ENCODE measurements at regions not wholly inside any gene's neighbourhood (a gene's known extent, or its start where the extent isn't known, plus 50 kb on each side); places are given as distances from the start of the nearest gene placed in this dataset.

DNA sequence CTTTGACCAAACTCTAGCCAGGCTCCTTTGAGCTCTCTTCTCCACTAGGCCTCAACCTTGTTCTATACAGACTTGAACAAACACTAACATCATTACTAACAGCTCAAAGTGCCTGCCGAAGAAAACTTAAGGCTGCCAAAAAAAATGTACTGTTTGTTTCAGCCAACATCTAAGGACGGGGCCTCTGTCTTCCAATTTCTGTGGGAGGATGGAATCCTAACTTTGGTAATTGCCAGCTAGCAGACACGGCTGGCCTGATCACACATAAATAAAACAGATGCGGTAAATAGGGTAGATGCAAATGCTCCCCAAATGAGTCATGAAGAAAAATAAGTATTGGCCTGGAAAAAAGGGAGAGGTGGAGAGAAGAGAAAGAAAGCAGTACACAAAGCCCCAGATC, 394.3 kb downstream of the TMEM135 start:
- H3K36me3 Mint-ChIP-seq = no peaks in the 10 kb centered on the region

GRCh38 chr11:87431392-87431791, 393.7 kb downstream of the TMEM135 start:
- ChIA-PET POLR2A (interaction anchor here (0.6 kb wide), 1 partner anchor 12 kb away, joined by 3 read pairs; no protein-coding TSS in a partner anchor), CTCF (interaction anchor here (3.1 kb wide), 1 partner anchor 10 kb away, joined by 16 read pairs; no protein-coding TSS in a partner anchor)
- Mint-ChIP-seq H3K27me3 (no peaks in the 10 kb centered on the region), H3K4me3 (no peak overlapping the region), H3K27ac (no peak overlapping the region), H3K4me1 (ENCODE audit: low read depth) (no peaks in the 10 kb centered on the region), H3K9me3 (no peaks in the 10 kb centered on the region), H3K36me3 (no peaks in the 10 kb centered on the region)
- intact Hi-C loops (cut with micrococcal nuclease) = no loop called here
- no peak for DNase-seq

More for the DNA sequence above, 394.3 kb downstream of the TMEM135 start:
- Mint-ChIP-seq H3K4me1 (ENCODE audit: low read depth) (no peaks in the 10 kb centered on the region), H3K27me3 (no peaks in the 10 kb centered on the region), H3K9me3 (no peaks in the 10 kb centered on the region), H3K4me3 (no peak overlapping the region), H3K27ac (no peak overlapping the region)
- DNase-seq = no peak
- POLR2A ChIA-PET = no interaction called here
- intact Hi-C loops (cut with micrococcal nuclease) = no loop called here
- CTCF ChIA-PET = interaction anchor here (3.1 kb wide), 1 partner anchor 11 kb away, joined by 16 read pairs; no protein-coding TSS in a partner anchor

GRCh38 chr11:87430821-87431220, 393.1 kb downstream of the TMEM135 start:
- ChIA-PET POLR2A (interaction anchor here (0.6 kb wide), 1 partner anchor 12 kb away, joined by 3 read pairs; no protein-coding TSS in a partner anchor), CTCF (no interaction called here)
- Mint-ChIP-seq H3K36me3 (no peaks in the 10 kb centered on the region), H3K4me3 (no peak overlapping the region), H3K27me3 (no peaks in the 10 kb centered on the region), H3K27ac (no peak overlapping the region), H3K9me3 (no peaks in the 10 kb centered on the region), H3K4me1 (ENCODE audit: low read depth) (no peaks in the 10 kb centered on the region)
- DNase-seq = no peak
- intact Hi-C loops (cut with micrococcal nuclease) = no loop called here

GRCh38 chr11:87429996-87430395, 392.3 kb downstream of the TMEM135 start:
- H3K4me3 Mint-ChIP-seq = no peak overlapping the region
- no peaks in the 10 kb centered on the region for H3K36me3 Mint-ChIP-seq
- no peak for DNase-seq
- H3K27me3 Mint-ChIP-seq = no peaks in the 10 kb centered on the region
- no peak overlapping the region for H3K27ac Mint-ChIP-seq
- ChIA-PET CTCF (interaction anchor here (1.4 kb wide), 1 partner anchor 9 kb away, joined by 4 read pairs; no protein-coding TSS in a partner anchor), POLR2A (no interaction called here)
- intact Hi-C loops (cut with micrococcal nuclease) = no loop called here
- no peaks in the 10 kb centered on the region for H3K9me3 Mint-ChIP-seq
- H3K4me1 Mint-ChIP-seq (ENCODE audit: low read depth) = no peaks in the 10 kb centered on the region

GRCh38 chr11:87428266-87428665, 390.5 kb downstream of the TMEM135 start:
- ChIA-PET CTCF (no interaction called here), POLR2A (no interaction called here)
- intact Hi-C loops (cut with micrococcal nuclease) = no loop called here
- H3K27ac Mint-ChIP-seq = no peak overlapping the region
- no peaks in the 10 kb centered on the region for H3K9me3 Mint-ChIP-seq
- H3K4me3 Mint-ChIP-seq = no peak overlapping the region
- H3K4me1 Mint-ChIP-seq (ENCODE audit: low read depth) = no peaks in the 10 kb centered on the region
- H3K27me3 Mint-ChIP-seq = no peaks in the 10 kb centered on the region
- no peaks in the 10 kb centered on the region for H3K36me3 Mint-ChIP-seq
- no peak for DNase-seq

DNA sequence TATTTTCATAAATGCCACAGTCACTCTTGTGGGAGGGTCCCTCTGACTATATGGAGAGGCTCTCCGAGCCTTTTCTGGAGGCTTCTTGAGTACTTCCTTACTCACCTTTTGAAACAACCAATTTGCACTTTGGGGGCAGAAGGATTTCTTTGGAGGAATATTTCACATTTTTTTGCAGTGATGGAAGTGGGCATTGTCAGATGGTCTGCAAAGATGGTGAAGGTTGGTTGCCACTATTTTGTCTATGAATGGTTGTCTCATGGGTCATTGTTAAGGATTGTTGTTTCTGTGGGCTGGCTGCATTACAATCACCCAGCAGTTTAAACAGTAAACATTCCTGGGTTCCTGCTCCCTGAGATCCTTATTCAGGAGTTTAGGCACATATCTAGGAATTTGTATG, 388.2 kb downstream of the TMEM135 start:
- intact Hi-C loops (cut with micrococcal nuclease) = no loop called here
- CTCF ChIA-PET = no interaction called here
- POLR2A ChIA-PET = no interaction called here
- no peaks in the 10 kb centered on the region for H3K4me1 Mint-ChIP-seq (ENCODE audit: low read depth)
- no peak overlapping the region for H3K4me3 Mint-ChIP-seq
- H3K36me3 Mint-ChIP-seq = no peaks in the 10 kb centered on the region
- no peak overlapping the region for H3K27ac Mint-ChIP-seq
- no peaks in the 10 kb centered on the region for H3K9me3 Mint-ChIP-seq
- DNase-seq = no peak
- no peaks in the 10 kb centered on the region for H3K27me3 Mint-ChIP-seq

DNA sequence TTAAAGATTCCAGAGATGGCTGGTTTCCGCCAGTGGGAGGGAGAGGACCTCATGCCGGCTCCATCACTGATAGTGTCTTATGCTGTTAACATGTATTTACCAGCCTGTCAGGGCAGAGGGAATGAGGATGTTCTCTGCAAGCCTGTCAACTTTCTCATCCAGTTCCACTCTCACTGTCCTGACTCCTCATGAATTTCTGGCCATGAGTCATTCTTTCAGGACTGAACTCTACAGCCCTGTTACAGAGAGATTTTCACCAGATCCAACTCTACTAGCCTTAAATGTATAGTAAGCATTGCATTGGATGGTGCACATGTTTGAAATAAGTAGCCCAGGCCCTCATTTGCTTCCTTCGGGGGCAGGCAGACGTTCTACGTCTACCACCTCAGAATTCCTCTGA, 387.7 kb downstream of the TMEM135 start:
- intact Hi-C loops (cut with micrococcal nuclease) = no loop called here
- no peaks in the 10 kb centered on the region for H3K4me1 Mint-ChIP-seq (ENCODE audit: low read depth)
- ChIA-PET POLR2A (no interaction called here), CTCF (interaction anchor here (9.0 kb wide), 1 partner anchor 71 kb away, joined by 145 read pairs; no protein-coding TSS in a partner anchor)
- H3K4me3 Mint-ChIP-seq = no peak overlapping the region
- DNase-seq = no peak
- no peaks in the 10 kb centered on the region for H3K9me3 Mint-ChIP-seq
- H3K36me3 Mint-ChIP-seq = no peaks in the 10 kb centered on the region
- no peak overlapping the region for H3K27ac Mint-ChIP-seq
- no peaks in the 10 kb centered on the region for H3K27me3 Mint-ChIP-seq

GRCh38 chr11:87423161-87423560, 385.4 kb downstream of the TMEM135 start:
- H3K27me3 Mint-ChIP-seq = no peaks in the 10 kb centered on the region
- H3K4me3 Mint-ChIP-seq = no peak overlapping the region
- no peaks in the 10 kb centered on the region for H3K9me3 Mint-ChIP-seq
- DNase-seq = no peak
- intact Hi-C loops (cut with micrococcal nuclease) = no loop called here
- CTCF ChIA-PET = interaction anchor here (1.5 to 9.0 kb wide), 5 partner anchors 10 to 485 kb away, joined by 3 to 145 read pairs (median 16); no protein-coding TSS in a partner anchor
- no peaks in the 10 kb centered on the region for H3K4me1 Mint-ChIP-seq (ENCODE audit: low read depth)
- POLR2A ChIA-PET = no interaction called here
- H3K27ac Mint-ChIP-seq = no peak overlapping the region
- no peaks in the 10 kb centered on the region for H3K36me3 Mint-ChIP-seq

DNA sequence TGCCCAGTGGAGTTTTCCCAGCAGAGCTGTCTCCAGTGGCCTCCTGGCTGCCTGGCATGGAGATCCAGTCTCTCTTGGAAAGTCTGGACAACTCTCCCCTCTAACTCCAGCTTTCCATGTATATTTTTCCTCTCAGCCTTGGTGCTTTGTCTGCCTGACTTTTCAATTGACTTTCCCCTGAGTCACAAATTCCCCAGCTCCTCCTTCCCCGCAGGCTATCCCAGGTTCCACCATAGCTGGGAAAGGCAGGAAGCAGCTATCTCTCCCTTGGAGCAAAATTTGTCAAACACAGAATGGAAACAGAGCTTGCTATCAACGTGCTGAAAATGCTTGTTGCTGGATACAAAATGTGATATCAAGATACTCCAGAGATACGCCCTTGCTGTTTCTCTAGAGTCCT, 384.8 kb downstream of the TMEM135 start:
- H3K4me3 Mint-ChIP-seq = no peak overlapping the region
- H3K4me1 Mint-ChIP-seq (ENCODE audit: low read depth) = no peaks in the 10 kb centered on the region
- POLR2A ChIA-PET = no interaction called here
- DNase-seq = no peak
- intact Hi-C loops (cut with micrococcal nuclease) = no loop called here
- H3K9me3 Mint-ChIP-seq = no peaks in the 10 kb centered on the region
- H3K36me3 Mint-ChIP-seq = no peaks in the 10 kb centered on the region
- no peak overlapping the region for H3K27ac Mint-ChIP-seq
- CTCF ChIA-PET = interaction anchor here (1.5 to 9.0 kb wide), 11 partner anchors 10 to 487 kb away, joined by 3 to 145 read pairs (median 8); no protein-coding TSS in a partner anchor
- no peaks in the 10 kb centered on the region for H3K27me3 Mint-ChIP-seq

DNA sequence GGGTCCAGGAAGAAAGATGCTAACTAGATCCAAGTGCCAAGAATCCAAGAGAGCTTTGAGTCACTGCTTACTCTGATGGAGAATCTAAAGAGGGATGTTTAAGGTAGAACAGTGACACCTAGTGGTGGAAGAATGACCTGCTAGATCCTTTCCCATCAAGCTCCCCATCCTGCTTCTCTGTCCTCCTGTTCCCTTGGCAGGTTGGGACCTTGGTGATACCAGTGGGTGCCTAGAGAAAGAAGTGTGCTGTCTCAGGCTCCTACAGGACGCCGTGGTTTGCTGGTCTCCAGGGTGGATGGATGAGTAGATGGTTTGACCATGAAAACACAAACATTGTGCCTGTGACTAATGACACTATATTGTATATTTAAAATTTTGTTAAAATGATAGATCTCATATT, 383.7 kb downstream of the TMEM135 start:
- no peaks in the 10 kb centered on the region for H3K27me3 Mint-ChIP-seq
- no peak for DNase-seq
- H3K36me3 Mint-ChIP-seq = no peaks in the 10 kb centered on the region
- CTCF ChIA-PET = interaction anchor here (0.6 to 9.0 kb wide), 22 partner anchors 8 to 551 kb away, joined by 3 to 145 read pairs (median 6); no protein-coding TSS in a partner anchor
- no peaks in the 10 kb centered on the region for H3K9me3 Mint-ChIP-seq
- POLR2A ChIA-PET = no interaction called here
- no peak overlapping the region for H3K27ac Mint-ChIP-seq
- intact Hi-C loops (cut with micrococcal nuclease) = loop anchor here (1.0 kb wide), 3 partner anchors 68 to 551 kb away; no protein-coding TSS in a partner anchor
- H3K4me3 Mint-ChIP-seq = no peak overlapping the region
- H3K4me1 Mint-ChIP-seq (ENCODE audit: low read depth) = no peaks in the 10 kb centered on the region

DNA sequence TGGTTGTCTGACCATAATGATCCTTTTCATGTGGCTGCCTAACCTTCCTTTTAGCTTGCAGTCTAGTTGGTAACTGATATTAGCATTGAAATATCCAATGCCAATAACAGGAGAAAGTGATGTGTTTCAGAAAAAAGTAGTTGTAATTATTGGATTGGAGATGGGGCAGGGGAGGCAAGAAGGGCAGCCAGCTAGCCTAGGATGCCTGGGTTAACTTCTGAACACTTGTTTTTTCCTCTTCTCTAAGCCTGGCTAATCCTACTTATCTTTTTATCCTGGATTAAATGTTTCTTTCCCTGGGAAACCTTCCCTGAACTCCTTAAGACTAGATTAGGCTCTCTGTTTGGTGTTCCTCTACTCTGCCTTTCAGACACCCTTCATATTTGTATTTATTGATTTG, 380.2 kb downstream of the TMEM135 start:
- no peak overlapping the region for H3K27ac Mint-ChIP-seq
- DNase-seq = no peak

GRCh38 chr11:87405843-87406242, 368.1 kb downstream of the TMEM135 start:
- Mint-ChIP-seq H3K4me1 (ENCODE audit: low read depth) (no peaks in the 10 kb centered on the region), H3K9me3 (peaks cover 2% of the 10 kb centered on the region), H3K27ac (no peak overlapping the region), H3K27me3 (peaks cover 2% of the 10 kb centered on the region), H3K36me3 (no peaks in the 10 kb centered on the region), H3K4me3 (no peak overlapping the region)
- ChIA-PET POLR2A (no interaction called here), CTCF (no interaction called here)
- intact Hi-C loops (cut with micrococcal nuclease) = no loop called here
- DNase-seq = no peak

More for the DNA sequence above, 380.2 kb downstream of the TMEM135 start:
- ChIA-PET CTCF (interaction anchor here (1.0 to 9.0 kb wide), 3 partner anchors 10 to 479 kb away, joined by 3 to 145 read pairs (median 12); no protein-coding TSS in a partner anchor), POLR2A (no interaction called here)
- Mint-ChIP-seq H3K4me3 (no peak overlapping the region), H3K27me3 (no peaks in the 10 kb centered on the region), H3K36me3 (no peaks in the 10 kb centered on the region), H3K9me3 (no peaks in the 10 kb centered on the region), H3K4me1 (ENCODE audit: low read depth) (no peaks in the 10 kb centered on the region)
- intact Hi-C loops (cut with micrococcal nuclease) = no loop called here

- DNase-seq = no peak
- ChIA-PET POLR2A (no interaction called here), CTCF (no interaction called here)
- H3K9me3 Mint-ChIP-seq = peaks cover 2% of the 10 kb centered on the region
- peaks cover 2% of the 10 kb centered on the region for H3K27me3 Mint-ChIP-seq
- no peaks in the 10 kb centered on the region for H3K4me1 Mint-ChIP-seq (ENCODE audit: low read depth)
- H3K27ac Mint-ChIP-seq = no peak overlapping the region
- H3K4me3 Mint-ChIP-seq = no peak overlapping the region
- H3K36me3 Mint-ChIP-seq = no peaks in the 10 kb centered on the region
- intact Hi-C loops (cut with micrococcal nuclease) = no loop called here
These were observed 367.6 kb downstream of the TMEM135 start for GRCh38 chr11:87405356-87405755.
